Spleen (tissue), 11 donors: ENCODE measurements at regions not wholly inside any gene's neighbourhood (a gene's known extent, or its start where the extent isn't known, plus 50 kb on each side); places are given as distances from the start of the nearest gene placed in this dataset.

Experiments
- DNase-seq: peaks from one replicate; pipeline ENCODE4 v3.0.0-alpha.2; 2020
- H3K27ac ChIP-seq, 8 donors: fragments of 200-600 bp; sonication (generic) in 7 of 8; 1 replicate in 4 of 8; 2 replicates in 4 of 8; pipeline versions ENCODE4 v1.5.0 to v1.8.0; 2016 to 2021; ENCODE audit warnings: inconsistent platforms in 4 of 8, mild to moderate bottlenecking in 4 of 8, moderate library complexity in 1 of 8
- H3K27me3 ChIP-seq, 7 donors: fragments of 200-600 bp; sonication (generic) in 6 of 7; replicated peaks in 1 of 7; 1 replicate in 4 of 7; 2 replicates in 3 of 7; pipeline versions ENCODE4 v1.5.0 to v1.8.0; 2016 to 2021; ENCODE audit warnings: inconsistent platforms in 3 of 7, mild to moderate bottlenecking in 1 of 7
- H3K36me3 ChIP-seq, 6 donors: fragments of 200-600 bp; sonication (generic) in 5 of 6; 1 replicate in 4 of 6; 2 replicates in 2 of 6; pipeline versions ENCODE4 v1.5.0 to v1.8.0; 2016 to 2021; ENCODE audit warnings: inconsistent platforms in 2 of 6
- H3K4me1 ChIP-seq, 6 donors: fragments of 200-600 bp; sonication (generic) in 5 of 6; 1 replicate in 3 of 6; 2 replicates in 3 of 6; pipeline versions ENCODE4 v1.5.0 to v1.8.0; 2016 to 2021; ENCODE audit warnings: inconsistent platforms in 3 of 6
- H3K4me3 ChIP-seq, 8 donors: fragments of 200-600 bp; sonication (generic) in 7 of 8; 1 replicate in 4 of 8; 2 replicates in 4 of 8; pipeline versions ENCODE4 v1.5.0 to v1.8.0; 2016 to 2021; ENCODE audit warnings: inconsistent platforms in 4 of 8, mild to moderate bottlenecking in 4 of 8, moderate library complexity in 2 of 8
- H3K9me3 ChIP-seq, 8 donors: fragments of 200-600 bp; sonication (generic) in 7 of 8; 1 replicate in 4 of 8; 2 replicates in 4 of 8; pipeline versions ENCODE4 v1.5.0 to v1.8.0; 2016 to 2021; ENCODE audit warnings: inconsistent platforms in 4 of 8
- CTCF ChIP-seq, 11 experiments: fragments of 200-600 bp in 7 of 11; fragments of 450-650 bp in 4 of 11; sonication (generic) in 4 of 11; IDR thresholded peaks in 8 of 11; conservative IDR thresholded peaks in 3 of 11; 1 replicate in 7 of 11; 2 replicates in 4 of 11; pipeline versions ENCODE4 v1.4.0 to v1.8.0; 2016 to 2021; ENCODE audit warnings: antibody characterized with exemption in 11 of 11, inconsistent platforms in 4 of 11, mild to moderate bottlenecking in 1 of 11
- POLR2A ChIP-seq, 3 donors: fragments of 450-650 bp; IDR thresholded peaks; one replicate each; pipeline ENCODE4 v1.5.1; 2017; ENCODE audit warnings: antibody characterized with exemption in 3 of 3, mild to moderate bottlenecking in 1 of 3
- POLR2AphosphoS5 ChIP-seq, 3 donors: sonication (generic); formaldehyde crosslinking; IDR thresholded peaks; one replicate each; pipeline ENCODE4 v1.5.1; 2017; ENCODE audit warnings: antibody characterized with exemption in 3 of 3
- WGBS, 5 donors: extraction: QIAGEN DNeasy Blood & Tissue Kit in 3 of 5; methylation state at CpG; one replicate each; pipeline versions ENCODE4 v1.1.5 to v1.1.7; 2013 to 2018; 5-methylcytosine and 5-hydroxymethylcytosine counted together
- intact Hi-C: fragments of 100-400 bp; cut with DNase I; formaldehyde crosslinking; loops from one replicate; pipeline ENCODE4 v1.15.0; 2023; ENCODE audit warnings: low total_unique reads
- donor health status: healthy with polysubstance abuse.
- donor health status: DM: no; HTN: no; CAD: no; lungs with moderate emphysema.
- donor health status: DM: no; HTN: no; CAD: no.
- donor health status: Bipolar disorder and iron deficiency.
- donor health status: healthy.
- donor health status: DM: no; HTN: no; CAD: no.
- donor health status: DM: yes; HTN: yes; CAD: no.

GRCh38 chr4:112908511-112908910 is 140.9 kb upstream of the ANK2 start:
- no peak overlapping the region for H3K4me3 ChIP-seq
- no peak overlapping the region for H3K27ac ChIP-seq
- TF ChIP-seq POLR2A (IDR thresholded peaks at IDR 0.05): no peak
- TF ChIP-seq CTCF (IDR thresholded peaks at IDR 0.05 in 8 of 11, conservative IDR thresholded peaks at IDR 0.05 in 3 of 11): no peak
- no peak for TF ChIP-seq POLR2AphosphoS5 (IDR thresholded peaks at IDR 0.05)
- WGBS, 5 donors: 68 to 92% (median 83%) methylated on average over 1 of the region's 1 CpG
- H3K27me3 ChIP-seq: no peaks in the 10 kb centered on the region
- no peak for DNase-seq
- intact Hi-C loops: no loop called here
- peaks cover 0 to 5% (median 0%) of the 10 kb centered on the region in 6 donors for H3K4me1 ChIP-seq
- H3K36me3 ChIP-seq: no peaks in the 10 kb centered on the region
- no peaks in the 10 kb centered on the region for H3K9me3 ChIP-seq

GRCh38 chr4:112910109-112910736 is 139.2 kb upstream of the ANK2 start:
- peak overlapping the region in 2 of 8 donors; percentile 6 to 45 for H3K4me3 ChIP-seq
- 13 to 18% (median 15%) methylated on average over 7 of the region's 7 CpGs for WGBS, 5 donors

DNA sequence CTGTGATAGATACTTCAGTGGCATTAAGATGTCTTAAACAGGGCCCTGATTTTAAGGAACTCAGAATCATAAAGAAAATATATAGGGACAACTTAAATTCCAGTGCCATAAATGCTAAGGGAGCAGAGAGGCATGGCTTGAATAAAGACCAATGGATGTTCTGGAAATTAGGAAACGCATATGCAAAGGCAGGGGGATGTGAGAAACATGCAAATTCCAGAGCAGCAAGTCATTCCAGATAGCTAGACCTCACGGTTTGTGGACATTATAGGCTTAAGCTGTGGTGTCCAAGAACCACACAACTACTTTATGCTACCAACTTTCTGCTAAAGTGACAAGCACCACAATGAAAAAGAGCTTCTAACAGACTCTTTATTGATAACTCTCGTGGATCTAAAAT is 132.6 kb upstream of the ANK2 start:
- Histone ChIP-seq H3K27me3 (no peaks in the 10 kb centered on the region), H3K4me3 (no peak overlapping the region), H3K36me3 (no peaks in the 10 kb centered on the region), H3K4me1 (no peaks in the 10 kb centered on the region), H3K9me3 (no peaks in the 10 kb centered on the region), H3K27ac (no peak overlapping the region)
- DNase-seq: no peak
- TF ChIP-seq POLR2AphosphoS5 (IDR thresholded peaks at IDR 0.05): no peak
- no peak for TF ChIP-seq CTCF (IDR thresholded peaks at IDR 0.05 in 8 of 11, conservative IDR thresholded peaks at IDR 0.05 in 3 of 11)
- no peak for TF ChIP-seq POLR2A (IDR thresholded peaks at IDR 0.05)
- 65 to 79% (median 68%) methylated on average over 3 of the region's 3 CpGs for WGBS, 5 donors
- intact Hi-C loops: no loop called here

More at GRCh38 chr4:112910109-112910736, 139.2 kb upstream of the ANK2 start:
- H3K36me3 ChIP-seq: no peaks in the 10 kb centered on the region
- peak overlapping the region in 2 of 8 donors; percentile 8 to 45 for H3K27ac ChIP-seq
- H3K27me3 ChIP-seq: no peaks in the 10 kb centered on the region
- no peaks in the 10 kb centered on the region for H3K9me3 ChIP-seq
- intact Hi-C loops: no loop called here
- no peak for DNase-seq
- peaks cover 0 to 5% (median 0%) of the 10 kb centered on the region in 6 donors for H3K4me1 ChIP-seq
- TF ChIP-seq POLR2AphosphoS5 (IDR thresholded peaks at IDR 0.05) (no peak), CTCF (IDR thresholded peaks at IDR 0.05 in 8 of 11, conservative IDR thresholded peaks at IDR 0.05 in 3 of 11) (no peak), POLR2A (IDR thresholded peaks at IDR 0.05) (no peak)

DNA sequence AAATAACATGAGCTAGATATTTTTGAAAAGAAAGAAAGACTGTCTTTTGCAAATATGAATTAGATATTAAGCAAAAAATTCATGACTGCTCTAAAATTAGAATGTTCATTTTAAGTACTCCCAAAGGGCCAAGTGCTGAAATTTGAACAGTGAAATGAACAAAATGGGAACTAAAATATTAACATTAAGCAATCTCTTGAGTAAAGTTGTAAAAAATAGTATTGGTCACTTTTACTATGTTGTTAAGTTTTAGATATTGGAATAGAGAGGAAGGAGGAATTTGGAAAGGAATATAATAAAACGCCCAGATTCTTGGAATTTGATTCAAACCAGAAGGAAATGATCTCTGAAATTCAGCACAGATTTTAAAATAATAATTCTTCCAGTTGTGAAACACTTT is 125.9 kb upstream of the ANK2 start:
- TF ChIP-seq CTCF (IDR thresholded peaks at IDR 0.05 in 8 of 11, conservative IDR thresholded peaks at IDR 0.05 in 3 of 11): no peak
- TF ChIP-seq POLR2A (IDR thresholded peaks at IDR 0.05): no peak
- TF ChIP-seq POLR2AphosphoS5 (IDR thresholded peaks at IDR 0.05): no peak
- H3K27ac ChIP-seq: no peak overlapping the region

More for the DNA sequence above, 125.9 kb upstream of the ANK2 start:
- Histone ChIP-seq H3K4me1 (no peaks in the 10 kb centered on the region), H3K9me3 (no peaks in the 10 kb centered on the region), H3K27me3 (no peaks in the 10 kb centered on the region), H3K4me3 (no peak overlapping the region), H3K36me3 (no peaks in the 10 kb centered on the region)
- DNase-seq: no peak
- intact Hi-C loops: no loop called here
- WGBS, 5 donors: 36 to 81% (median 70%) methylated on average over 1 of the region's 1 CpG
